ENCODE measurements at regions not wholly inside any gene's neighbourhood (a gene's known extent, or its start where the extent isn't known, plus 50 kb on each side); places are given as distances from the start of the nearest gene placed in this dataset.

- TF ChIP-seq, protein P1, sequence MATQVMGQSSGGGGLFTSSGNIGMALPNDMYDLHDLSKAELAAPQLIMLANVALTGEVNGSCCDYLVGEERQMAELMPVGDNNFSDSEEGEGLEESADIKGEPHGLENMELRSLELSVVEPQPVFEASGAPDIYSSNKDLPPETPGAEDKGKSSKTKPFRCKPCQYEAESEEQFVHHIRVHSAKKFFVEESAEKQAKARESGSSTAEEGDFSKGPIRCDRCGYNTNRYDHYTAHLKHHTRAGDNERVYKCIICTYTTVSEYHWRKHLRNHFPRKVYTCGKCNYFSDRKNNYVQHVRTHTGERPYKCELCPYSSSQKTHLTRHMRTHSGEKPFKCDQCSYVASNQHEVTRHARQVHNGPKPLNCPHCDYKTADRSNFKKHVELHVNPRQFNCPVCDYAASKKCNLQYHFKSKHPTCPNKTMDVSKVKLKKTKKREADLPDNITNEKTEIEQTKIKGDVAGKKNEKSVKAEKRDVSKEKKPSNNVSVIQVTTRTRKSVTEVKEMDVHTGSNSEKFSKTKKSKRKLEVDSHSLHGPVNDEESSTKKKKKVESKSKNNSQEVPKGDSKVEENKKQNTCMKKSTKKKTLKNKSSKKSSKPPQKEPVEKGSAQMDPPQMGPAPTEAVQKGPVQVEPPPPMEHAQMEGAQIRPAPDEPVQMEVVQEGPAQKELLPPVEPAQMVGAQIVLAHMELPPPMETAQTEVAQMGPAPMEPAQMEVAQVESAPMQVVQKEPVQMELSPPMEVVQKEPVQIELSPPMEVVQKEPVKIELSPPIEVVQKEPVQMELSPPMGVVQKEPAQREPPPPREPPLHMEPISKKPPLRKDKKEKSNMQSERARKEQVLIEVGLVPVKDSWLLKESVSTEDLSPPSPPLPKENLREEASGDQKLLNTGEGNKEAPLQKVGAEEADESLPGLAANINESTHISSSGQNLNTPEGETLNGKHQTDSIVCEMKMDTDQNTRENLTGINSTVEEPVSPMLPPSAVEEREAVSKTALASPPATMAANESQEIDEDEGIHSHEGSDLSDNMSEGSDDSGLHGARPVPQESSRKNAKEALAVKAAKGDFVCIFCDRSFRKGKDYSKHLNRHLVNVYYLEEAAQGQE (IDR thresholded peaks at IDR 0.05; ENCODE audit: low read depth, low read length): no peak
- TF ChIP-seq, protein P2, sequence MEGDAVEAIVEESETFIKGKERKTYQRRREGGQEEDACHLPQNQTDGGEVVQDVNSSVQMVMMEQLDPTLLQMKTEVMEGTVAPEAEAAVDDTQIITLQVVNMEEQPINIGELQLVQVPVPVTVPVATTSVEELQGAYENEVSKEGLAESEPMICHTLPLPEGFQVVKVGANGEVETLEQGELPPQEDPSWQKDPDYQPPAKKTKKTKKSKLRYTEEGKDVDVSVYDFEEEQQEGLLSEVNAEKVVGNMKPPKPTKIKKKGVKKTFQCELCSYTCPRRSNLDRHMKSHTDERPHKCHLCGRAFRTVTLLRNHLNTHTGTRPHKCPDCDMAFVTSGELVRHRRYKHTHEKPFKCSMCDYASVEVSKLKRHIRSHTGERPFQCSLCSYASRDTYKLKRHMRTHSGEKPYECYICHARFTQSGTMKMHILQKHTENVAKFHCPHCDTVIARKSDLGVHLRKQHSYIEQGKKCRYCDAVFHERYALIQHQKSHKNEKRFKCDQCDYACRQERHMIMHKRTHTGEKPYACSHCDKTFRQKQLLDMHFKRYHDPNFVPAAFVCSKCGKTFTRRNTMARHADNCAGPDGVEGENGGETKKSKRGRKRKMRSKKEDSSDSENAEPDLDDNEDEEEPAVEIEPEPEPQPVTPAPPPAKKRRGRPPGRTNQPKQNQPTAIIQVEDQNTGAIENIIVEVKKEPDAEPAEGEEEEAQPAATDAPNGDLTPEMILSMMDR (IDR thresholded peaks at IDR 0.05): no peak
- TF ChIP-seq, protein P3, sequence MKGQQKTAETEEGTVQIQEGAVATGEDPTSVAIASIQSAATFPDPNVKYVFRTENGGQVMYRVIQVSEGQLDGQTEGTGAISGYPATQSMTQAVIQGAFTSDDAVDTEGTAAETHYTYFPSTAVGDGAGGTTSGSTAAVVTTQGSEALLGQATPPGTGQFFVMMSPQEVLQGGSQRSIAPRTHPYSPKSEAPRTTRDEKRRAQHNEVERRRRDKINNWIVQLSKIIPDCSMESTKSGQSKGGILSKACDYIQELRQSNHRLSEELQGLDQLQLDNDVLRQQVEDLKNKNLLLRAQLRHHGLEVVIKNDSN (IDR thresholded peaks at IDR 0.05; ENCODE audit: borderline replicate concordance, low read depth): no peak
- TF ChIP-seq FOXM1 (IDR thresholded peaks at IDR 0.05; ENCODE audit: low read depth) (no peak), CHD2 (IDR thresholded peaks at IDR 0.05; ENCODE audit: low read length, partially characterized antibody) (no peak)
Observed at GRCh38 chr1:233780049-233780448, 124.4 kb upstream of the SLC35F3 start.

Measured in SK-N-SH (cell line).